ENCODE measurements at regions not wholly inside any gene's neighbourhood (a gene's known extent, or its start where the extent isn't known, plus 50 kb on each side); places are given as distances from the start of the nearest gene placed in this dataset.

DNA sequence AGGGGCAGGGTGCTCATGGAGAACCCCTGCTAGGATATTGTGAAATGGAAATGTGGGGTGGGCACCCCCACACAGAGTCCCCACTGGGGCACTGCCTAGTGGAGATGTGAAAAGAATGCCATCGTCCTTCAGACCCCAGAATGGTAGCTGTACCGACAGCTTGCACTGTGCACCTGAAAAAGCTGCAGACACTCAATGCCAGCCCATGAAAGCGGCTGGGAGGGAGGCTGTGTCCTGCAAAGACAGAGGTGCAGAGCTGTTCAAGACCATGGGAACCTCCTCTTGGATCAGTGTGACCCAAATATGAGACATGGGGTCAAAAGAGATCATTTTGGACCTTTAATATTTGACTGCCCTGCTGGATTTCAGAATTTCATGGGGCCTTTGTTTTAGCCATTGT, 724.2 kb downstream of the FOXD4L5 start:
- DNase-seq (ENCODE audit: low spot score), result peak; percentile 29

Measured in ureter (tissue), 1 donor.